OCI-LY1 (cell line): ENCODE measurements at regions not wholly inside any gene's neighbourhood (a gene's known extent, or its start where the extent isn't known, plus 50 kb on each side); places are given as distances from the start of the nearest gene placed in this dataset.

ENCODE experiments used
- H2AFZ ChIP-seq: fragments of 200-600 bp; sonication (generic), shearing (Covaris generic); 2 replicates; pipeline ENCODE4 v1.6.0; 2014; ENCODE audit warnings: antibody characterized with exemption, mild to moderate bottlenecking, low read length
- H3F3A ChIP-seq: fragments of 200-600 bp; sonication (generic), shearing (Covaris generic); 2 replicates; pipeline ENCODE4 v1.6.0; 2014; ENCODE audit warnings: mild to moderate bottlenecking, antibody characterized with exemption, low read length, moderate library complexity; ENCODE audit not compliant: insufficient read depth
- H3K27ac ChIP-seq: fragments of 200-600 bp; sonication (generic); 2 replicates; pipeline ENCODE4 v1.5.1; 2014; ENCODE audit warnings: low read length, mixed run types, mild to moderate bottlenecking, low read depth; ENCODE audit not compliant: poor library complexity, severe bottlenecking
- H3K27me3 ChIP-seq: fragments of 200-600 bp; sonication (generic); 2 replicates; pipeline ENCODE4 v1.6.0; 2014; ENCODE audit warnings: antibody characterized with exemption, mild to moderate bottlenecking, low read length, moderate library complexity; ENCODE audit not compliant: insufficient read depth
- H3K36me3 ChIP-seq: fragments of 200-600 bp; sonication (generic); 2 replicates; pipeline ENCODE4 v1.6.1; 2014; ENCODE audit warnings: mild to moderate bottlenecking, antibody characterized with exemption, low read length, moderate library complexity, mixed read lengths; ENCODE audit not compliant: insufficient read depth
- H3K4me1 ChIP-seq: fragments of 200-600 bp; sonication (generic); 2 replicates; pipeline ENCODE4 v1.5.1; 2014; ENCODE audit warnings: mild to moderate bottlenecking, low read length, moderate library complexity; ENCODE audit not compliant: insufficient read depth, severe bottlenecking
- H3K4me2 ChIP-seq: fragments of 200-600 bp; sonication (generic), shearing (Covaris generic); 2 replicates; pipeline ENCODE4 v1.6.1; 2014; ENCODE audit warnings: low read length
- H3K4me3 ChIP-seq: fragments of 200-600 bp; sonication (generic); 2 replicates; pipeline ENCODE4 v1.5.1; 2014; ENCODE audit warnings: low read length, low read depth, mild to moderate bottlenecking, mixed read lengths; ENCODE audit not compliant: poor library complexity, severe bottlenecking
- H3K79me2 ChIP-seq: fragments of 200-600 bp; shearing (Covaris generic); 2 replicates; pipeline ENCODE4 v1.6.1; 2016; ENCODE audit warnings: mixed run types, low read length, mixed read lengths; ENCODE audit not compliant: insufficient read depth
- H3K9ac ChIP-seq: fragments of 200-600 bp; sonication (generic), shearing (Covaris generic); 2 replicates; pipeline ENCODE4 v1.6.1; 2014; ENCODE audit warnings: mild to moderate bottlenecking, low read length, mixed read lengths
- H3K9me2 ChIP-seq: fragments of 200-600 bp; sonication (generic), shearing (Covaris generic); 2 replicates; pipeline ENCODE4 v1.6.1; 2014; ENCODE audit warnings: low read depth, mild to moderate bottlenecking, low read length, mixed read lengths
- H3K9me3 ChIP-seq: fragments of 200-600 bp; shearing (Covaris generic); 2 replicates; pipeline ENCODE4 v1.6.1; 2014; ENCODE audit warnings: low read length, mixed read lengths
- H4K20me1 ChIP-seq: fragments of 200-600 bp; sonication (generic), shearing (Covaris generic); 2 replicates; pipeline ENCODE4 v1.6.0; 2016; ENCODE audit warnings: mild to moderate bottlenecking, low read length; ENCODE audit not compliant: insufficient read depth
- EZH2 ChIP-seq: fragments of 200-600 bp; sonication (generic), shearing (Covaris generic); IDR thresholded peaks from 2 replicates; pipeline ENCODE4 v1.8.0; 2017; ENCODE audit warnings: borderline replicate concordance, mixed run types, mild to moderate bottlenecking, antibody characterized with exemption, low read length, moderate library complexity, mixed read lengths
- TF ChIP-seq, protein P1 (sequence below): fragments of 200-600 bp; sonication (generic), shearing (Covaris generic); IDR thresholded peaks from 2 replicates; pipeline ENCODE4 v1.5.1; 2017; ENCODE audit warnings: mild to moderate bottlenecking, antibody characterized with exemption, low read length, moderate library complexity, mixed read lengths

GRCh38 chrX:1895583-1895982 is 280.7 kb downstream of the ASMT start:
- H3K27me3 ChIP-seq, result no peaks in the 10 kb centered on the region
- H3K4me2 ChIP-seq, result no peak overlapping the region
- no peak overlapping the region for H3K4me3 ChIP-seq
- no peaks in the 10 kb centered on the region for H3K9me2 ChIP-seq
- no peaks in the 10 kb centered on the region for H3K9me3 ChIP-seq
- H3K79me2 ChIP-seq, result no peaks in the 10 kb centered on the region
- no peak overlapping the region for H3K27ac ChIP-seq
- H3K9ac ChIP-seq, result no peak overlapping the region
- H3F3A ChIP-seq, result no peaks in the 10 kb centered on the region
- no peak overlapping the region for H2AFZ ChIP-seq
- H3K4me1 ChIP-seq, result no peaks in the 10 kb centered on the region
- TF ChIP-seq EZH2, result no peak
- TF ChIP-seq, protein P1, sequence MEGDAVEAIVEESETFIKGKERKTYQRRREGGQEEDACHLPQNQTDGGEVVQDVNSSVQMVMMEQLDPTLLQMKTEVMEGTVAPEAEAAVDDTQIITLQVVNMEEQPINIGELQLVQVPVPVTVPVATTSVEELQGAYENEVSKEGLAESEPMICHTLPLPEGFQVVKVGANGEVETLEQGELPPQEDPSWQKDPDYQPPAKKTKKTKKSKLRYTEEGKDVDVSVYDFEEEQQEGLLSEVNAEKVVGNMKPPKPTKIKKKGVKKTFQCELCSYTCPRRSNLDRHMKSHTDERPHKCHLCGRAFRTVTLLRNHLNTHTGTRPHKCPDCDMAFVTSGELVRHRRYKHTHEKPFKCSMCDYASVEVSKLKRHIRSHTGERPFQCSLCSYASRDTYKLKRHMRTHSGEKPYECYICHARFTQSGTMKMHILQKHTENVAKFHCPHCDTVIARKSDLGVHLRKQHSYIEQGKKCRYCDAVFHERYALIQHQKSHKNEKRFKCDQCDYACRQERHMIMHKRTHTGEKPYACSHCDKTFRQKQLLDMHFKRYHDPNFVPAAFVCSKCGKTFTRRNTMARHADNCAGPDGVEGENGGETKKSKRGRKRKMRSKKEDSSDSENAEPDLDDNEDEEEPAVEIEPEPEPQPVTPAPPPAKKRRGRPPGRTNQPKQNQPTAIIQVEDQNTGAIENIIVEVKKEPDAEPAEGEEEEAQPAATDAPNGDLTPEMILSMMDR, result no peak
- H4K20me1 ChIP-seq, result no peaks in the 10 kb centered on the region
- no peaks in the 10 kb centered on the region for H3K36me3 ChIP-seq

- H3F3A ChIP-seq, result no peaks in the 10 kb centered on the region
- H3K9ac ChIP-seq, result no peak overlapping the region
- no peaks in the 10 kb centered on the region for H3K4me1 ChIP-seq
- H3K9me2 ChIP-seq, result no peaks in the 10 kb centered on the region
- no peaks in the 10 kb centered on the region for H3K36me3 ChIP-seq
- no peak overlapping the region for H2AFZ ChIP-seq
- H3K27ac ChIP-seq, result no peak overlapping the region
- H3K9me3 ChIP-seq, result no peaks in the 10 kb centered on the region
- H4K20me1 ChIP-seq, result no peaks in the 10 kb centered on the region
- no peak for TF ChIP-seq EZH2
- no peak overlapping the region for H3K4me2 ChIP-seq
- H3K27me3 ChIP-seq, result no peaks in the 10 kb centered on the region
- no peaks in the 10 kb centered on the region for H3K79me2 ChIP-seq
- H3K4me3 ChIP-seq, result no peak overlapping the region
Measured at GRCh38 chrX:1899841-1900240, 285.0 kb downstream of the ASMT start.

DNA sequence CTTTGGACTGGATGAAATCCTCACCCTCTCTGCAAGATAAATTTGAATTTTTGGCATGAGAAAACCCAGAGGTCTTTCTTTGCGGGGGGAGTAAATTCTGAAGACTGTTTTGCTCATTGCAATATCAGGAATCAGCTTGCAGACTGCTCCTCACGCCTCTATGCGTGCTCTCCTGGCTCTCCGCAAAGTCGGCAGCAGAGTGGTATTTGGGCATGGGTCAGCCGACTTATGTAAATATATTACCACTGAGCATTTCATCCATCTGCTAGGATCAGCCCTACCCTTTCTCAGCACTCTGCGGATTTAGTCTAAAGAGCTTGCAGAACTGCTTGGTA is 288.0 kb downstream of the ASMT start:
- no peaks in the 10 kb centered on the region for H3K79me2 ChIP-seq
- H3K9me3 ChIP-seq, result 0 out of 2 replicates have a peak, but pooled peaks cover 2% of the 10 kb centered on the region
- no peaks in the 10 kb centered on the region for H3F3A ChIP-seq
- no peaks in the 10 kb centered on the region for H3K4me1 ChIP-seq
- TF ChIP-seq, protein P1, result no peak
- TF ChIP-seq EZH2, result no peak
- H3K27ac ChIP-seq, result no peak overlapping the region
- H4K20me1 ChIP-seq, result no peaks in the 10 kb centered on the region
- H3K4me2 ChIP-seq, result no peak overlapping the region
- H2AFZ ChIP-seq, result no peak overlapping the region
- no peak overlapping the region for H3K4me3 ChIP-seq
- no peak overlapping the region for H3K9ac ChIP-seq
- no peaks in the 10 kb centered on the region for H3K9me2 ChIP-seq
- H3K27me3 ChIP-seq, result no peaks in the 10 kb centered on the region
- H3K36me3 ChIP-seq, result no peaks in the 10 kb centered on the region

- Histone ChIP-seq H3K27ac (no peak overlapping the region), H2AFZ (no peak overlapping the region)
Measured at GRCh38 chrX:1903236-1903935, 288.5 kb downstream of the ASMT start.

More at GRCh38 chrX:1903236-1903935, 288.5 kb downstream of the ASMT start:
- Histone ChIP-seq H3K4me1 (no peaks in the 10 kb centered on the region), H3K79me2 (no peaks in the 10 kb centered on the region), H3K9me2 (no peaks in the 10 kb centered on the region), H3F3A (no peaks in the 10 kb centered on the region), H3K4me3 (no peak overlapping the region), H3K4me2 (no peak overlapping the region), H3K36me3 (no peaks in the 10 kb centered on the region), H3K9me3 (0 out of 2 replicates have a peak, but pooled peaks cover 2% of the 10 kb centered on the region), H3K27me3 (no peaks in the 10 kb centered on the region), H4K20me1 (no peaks in the 10 kb centered on the region), H3K9ac (no peak overlapping the region)
- TF ChIP-seq, protein P1, result no peak
- no peak for TF ChIP-seq EZH2
